Activated CD8-positive, alpha-beta T cell treated with anti-CD3 and anti-CD28 coated beads for 36 hours (primary cell): ENCODE measurements at regions not wholly inside any gene's neighbourhood (a gene's known extent, or its start where the extent isn't known, plus 50 kb on each side); places are given as distances from the start of the nearest gene placed in this dataset.

ENCODE experiments used
- ATAC-seq: fragments of 200-7000 bp; cut with Tn5 transposase; one replicate; pipeline ENCODE4 v1.10.0; 2021; ENCODE audit warnings: mild to moderate bottlenecking, moderate library complexity
- CTCF ChIA-PET: fragments of 350-600 bp; sonication (Branson Sonifier 250); formaldehyde crosslinking; loops from one replicate; lab custom pipeline; 2021; ENCODE audit warnings: antibody characterized with exemption; lab: Charles Lee
- POLR2A ChIA-PET: fragments of 350-600 bp; sonication (Branson Sonifier 250); formaldehyde crosslinking; loops from one replicate; lab custom pipeline; 2021; ENCODE audit warnings: antibody characterized with exemption; lab: Charles Lee
- DNase-seq: peaks from one replicate; pipeline ENCODE4 v3.0.0-alpha.2; 2020
- H3K27ac Mint-ChIP-seq: one replicate; pipeline ENCODE4 v1.8.0; 2021; ENCODE audit warnings: mild to moderate bottlenecking, mixed read lengths
- H3K27me3 Mint-ChIP-seq: one replicate; pipeline ENCODE4 v1.8.0; 2021; ENCODE audit warnings: mixed read lengths
- H3K36me3 Mint-ChIP-seq: one replicate; pipeline ENCODE4 v1.8.0; 2021; ENCODE audit warnings: low read depth, mixed read lengths
- H3K4me1 Mint-ChIP-seq: one replicate; pipeline ENCODE4 v1.8.0; 2021; ENCODE audit warnings: low read depth, mixed read lengths
- H3K4me3 Mint-ChIP-seq: one replicate; pipeline ENCODE4 v1.8.0; 2021; ENCODE audit warnings: mild to moderate bottlenecking, moderate library complexity, mixed read lengths
- H3K9me3 Mint-ChIP-seq: one replicate; pipeline ENCODE4 v1.8.0; 2021; ENCODE audit warnings: mixed read lengths
- intact Hi-C: fragments of 100-400 bp; cut with micrococcal nuclease; formaldehyde crosslinking; loops from one replicate; pipeline ENCODE4 v1.10.0; 2022
- TF ChIP-seq, protein P1 (sequence below): fragments of 200-600 bp; IDR thresholded peaks from one replicate; pipeline ENCODE4 v1.8.0; 2022; ENCODE audit warnings: antibody characterized with exemption, mild to moderate bottlenecking

DNA sequence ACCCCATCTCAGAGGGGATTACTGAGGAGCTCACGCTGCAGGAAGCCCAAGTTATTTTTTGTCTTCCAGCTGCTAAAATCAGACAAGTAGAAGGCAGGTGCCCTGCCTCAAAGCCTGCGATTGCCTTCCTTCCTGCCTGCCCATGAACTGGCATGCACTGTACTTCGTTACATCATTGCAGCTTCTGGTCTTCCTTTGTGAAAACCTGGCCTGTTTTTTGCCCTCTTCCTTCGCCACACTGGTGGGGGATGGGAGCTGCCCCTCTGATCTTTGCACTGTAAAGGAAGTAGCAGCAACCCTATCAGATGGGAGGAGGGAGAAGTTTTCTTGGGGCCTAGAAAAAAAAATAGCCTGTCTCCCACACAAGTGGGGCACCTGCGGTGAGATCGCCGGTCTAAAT, 1098.7 kb downstream of the BCL11B start:
- peak overlapping the region; percentile 93 for H3K27ac Mint-ChIP-seq
- peak; percentile 71 for DNase-seq
- peaks cover 8% of the 10 kb centered on the region for H3K9me3 Mint-ChIP-seq
- TF ChIP-seq, protein P1, sequence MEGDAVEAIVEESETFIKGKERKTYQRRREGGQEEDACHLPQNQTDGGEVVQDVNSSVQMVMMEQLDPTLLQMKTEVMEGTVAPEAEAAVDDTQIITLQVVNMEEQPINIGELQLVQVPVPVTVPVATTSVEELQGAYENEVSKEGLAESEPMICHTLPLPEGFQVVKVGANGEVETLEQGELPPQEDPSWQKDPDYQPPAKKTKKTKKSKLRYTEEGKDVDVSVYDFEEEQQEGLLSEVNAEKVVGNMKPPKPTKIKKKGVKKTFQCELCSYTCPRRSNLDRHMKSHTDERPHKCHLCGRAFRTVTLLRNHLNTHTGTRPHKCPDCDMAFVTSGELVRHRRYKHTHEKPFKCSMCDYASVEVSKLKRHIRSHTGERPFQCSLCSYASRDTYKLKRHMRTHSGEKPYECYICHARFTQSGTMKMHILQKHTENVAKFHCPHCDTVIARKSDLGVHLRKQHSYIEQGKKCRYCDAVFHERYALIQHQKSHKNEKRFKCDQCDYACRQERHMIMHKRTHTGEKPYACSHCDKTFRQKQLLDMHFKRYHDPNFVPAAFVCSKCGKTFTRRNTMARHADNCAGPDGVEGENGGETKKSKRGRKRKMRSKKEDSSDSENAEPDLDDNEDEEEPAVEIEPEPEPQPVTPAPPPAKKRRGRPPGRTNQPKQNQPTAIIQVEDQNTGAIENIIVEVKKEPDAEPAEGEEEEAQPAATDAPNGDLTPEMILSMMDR = no peak
- POLR2A ChIA-PET = interaction anchor here (0.6 to 1.9 kb wide), 10 partner anchors 10 to 1096 kb away, joined by 3 to 17 read pairs (median 3); no protein-coding TSS in a partner anchor
- peaks cover 97% of the 10 kb centered on the region for H3K4me1 Mint-ChIP-seq
- ATAC-seq = no peak
- peaks cover 14% of the 10 kb centered on the region for H3K36me3 Mint-ChIP-seq
- peak overlapping the region; percentile 57 for H3K4me3 Mint-ChIP-seq
- intact Hi-C loops = loop anchor here (5.0 kb wide), 1 partner anchor 39 kb away; no protein-coding TSS in a partner anchor
- H3K27me3 Mint-ChIP-seq = no peaks in the 10 kb centered on the region
- CTCF ChIA-PET = interaction anchor here (0.6 to 1.9 kb wide), 10 partner anchors 9 to 1094 kb away, joined by 3 to 23 read pairs (median 3); no protein-coding TSS in a partner anchor

DNA sequence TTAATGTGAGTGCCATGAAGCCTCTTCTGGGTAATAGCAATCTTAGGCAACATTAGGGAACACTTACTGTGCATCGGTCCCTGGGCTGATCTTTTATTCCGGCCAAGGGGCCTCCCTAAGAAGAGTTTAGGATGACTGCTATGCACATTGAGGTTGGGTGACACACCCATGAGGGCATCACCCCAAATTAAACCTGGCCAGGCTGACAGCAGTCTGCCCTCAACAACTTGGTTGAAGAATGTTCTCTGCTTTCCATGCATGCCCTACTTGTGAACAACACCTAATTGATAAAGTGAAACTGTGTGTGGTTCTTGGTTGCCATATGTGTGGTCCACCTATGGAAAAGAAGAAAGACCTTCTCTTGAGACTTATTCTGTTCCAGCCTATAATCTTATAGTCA, 1098.0 kb downstream of the BCL11B start:
- peak; percentile 12 for ATAC-seq
- ChIA-PET POLR2A (interaction anchor here (0.6 to 5.2 kb wide), 8 partner anchors 9 to 1088 kb away, joined by 3 to 38 read pairs (median 4); no protein-coding TSS in a partner anchor), CTCF (interaction anchor here (1.0 to 1.9 kb wide), 4 partner anchors 8 to 37 kb away, joined by 3 to 23 read pairs (median 6); no protein-coding TSS in a partner anchor)
- TF ChIP-seq, protein P1 = no peak
- Mint-ChIP-seq H3K9me3 (peaks cover under 1% of the 10 kb centered on the region), H3K36me3 (peaks cover 7% of the 10 kb centered on the region), H3K27ac (peak overlapping the region; percentile 93), H3K27me3 (no peaks in the 10 kb centered on the region), H3K4me1 (peaks cover 95% of the 10 kb centered on the region), H3K4me3 (no peak overlapping the region)
- peak; percentile 66 for DNase-seq
- intact Hi-C loops = loop anchor here (5.0 kb wide), 1 partner anchor 38 kb away; no protein-coding TSS in a partner anchor

DNA sequence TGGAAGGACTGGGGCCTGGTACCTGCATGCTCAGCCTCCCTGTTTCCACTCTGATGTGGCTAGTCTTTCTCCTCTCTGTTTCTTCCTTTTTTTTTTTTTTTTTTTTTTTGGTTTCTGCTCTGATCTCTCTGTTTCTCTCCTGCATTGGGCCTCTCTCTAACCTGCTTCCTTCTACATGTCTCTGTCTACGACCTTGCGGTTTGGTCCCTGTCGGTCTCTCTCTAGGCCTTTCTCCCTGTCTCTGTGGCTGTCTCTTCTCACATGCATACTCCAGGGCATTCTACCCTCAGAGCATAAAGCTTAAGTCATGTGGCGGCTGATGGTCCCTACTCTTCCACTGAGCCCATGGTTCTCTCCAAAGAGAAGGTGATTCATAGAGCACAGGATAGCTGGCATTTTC, 1096.6 kb downstream of the BCL11B start:
- no peak for ATAC-seq
- intact Hi-C loops = loop anchor here (5.0 kb wide), 1 partner anchor 33 kb away; no protein-coding TSS in a partner anchor
- no peak for DNase-seq
- CTCF ChIA-PET = interaction anchor here (0.6 to 1.6 kb wide), 5 partner anchors 9 to 36 kb away, joined by 3 to 6 read pairs (median 3); no protein-coding TSS in a partner anchor
- H3K9me3 Mint-ChIP-seq = no peaks in the 10 kb centered on the region
- peak overlapping the region; percentile 93 for H3K27ac Mint-ChIP-seq
- POLR2A ChIA-PET = interaction anchor here (0.5 to 5.2 kb wide), 16 partner anchors 9 to 1096 kb away, joined by 3 to 38 read pairs (median 4); partner anchors contain the start of gene BCL11B
- peaks cover 97% of the 10 kb centered on the region for H3K4me1 Mint-ChIP-seq
- no peaks in the 10 kb centered on the region for H3K27me3 Mint-ChIP-seq
- H3K4me3 Mint-ChIP-seq = peak overlapping the region; percentile 30
- no peaks in the 10 kb centered on the region for H3K36me3 Mint-ChIP-seq
- TF ChIP-seq, protein P1 = no peak

DNA sequence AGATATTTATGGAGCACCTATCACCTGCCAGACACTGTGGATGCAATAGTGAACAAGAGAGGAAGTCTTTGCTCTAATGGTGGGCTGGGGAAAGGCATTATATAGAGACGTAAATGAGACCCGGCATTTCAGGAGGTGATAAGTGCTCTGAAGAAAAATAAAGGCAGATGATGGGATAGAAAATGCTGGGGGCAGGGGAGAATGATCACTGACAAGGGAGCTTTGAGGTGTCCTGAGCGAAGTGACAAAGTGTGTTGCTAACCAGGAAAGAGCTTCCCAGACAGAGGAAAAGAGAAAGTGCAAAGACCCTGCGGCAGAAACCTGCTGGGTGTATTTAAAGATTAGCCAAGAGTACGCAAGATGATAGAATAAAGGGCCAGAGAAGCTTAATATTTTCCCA, 1096.1 kb downstream of the BCL11B start:
- H3K27me3 Mint-ChIP-seq = no peaks in the 10 kb centered on the region
- no peaks in the 10 kb centered on the region for H3K9me3 Mint-ChIP-seq
- DNase-seq (no peak), ATAC-seq (no peak)
- H3K4me3 Mint-ChIP-seq = peak overlapping the region; percentile 30
- intact Hi-C loops = loop anchor here (5.0 kb wide), 1 partner anchor 34 kb away; no protein-coding TSS in a partner anchor
- H3K27ac Mint-ChIP-seq = peak overlapping the region; percentile 93
- no peaks in the 10 kb centered on the region for H3K36me3 Mint-ChIP-seq
- peaks cover 95% of the 10 kb centered on the region for H3K4me1 Mint-ChIP-seq
- ChIA-PET POLR2A (interaction anchor here (0.5 to 5.2 kb wide), 16 partner anchors 8 to 1096 kb away, joined by 3 to 38 read pairs (median 4); partner anchors contain the start of gene BCL11B), CTCF (interaction anchor here (1.0 to 1.6 kb wide), 3 partner anchors 8 to 36 kb away, joined by 3 to 6 read pairs (median 3); no protein-coding TSS in a partner anchor)
- TF ChIP-seq, protein P1 = no peak

DNA sequence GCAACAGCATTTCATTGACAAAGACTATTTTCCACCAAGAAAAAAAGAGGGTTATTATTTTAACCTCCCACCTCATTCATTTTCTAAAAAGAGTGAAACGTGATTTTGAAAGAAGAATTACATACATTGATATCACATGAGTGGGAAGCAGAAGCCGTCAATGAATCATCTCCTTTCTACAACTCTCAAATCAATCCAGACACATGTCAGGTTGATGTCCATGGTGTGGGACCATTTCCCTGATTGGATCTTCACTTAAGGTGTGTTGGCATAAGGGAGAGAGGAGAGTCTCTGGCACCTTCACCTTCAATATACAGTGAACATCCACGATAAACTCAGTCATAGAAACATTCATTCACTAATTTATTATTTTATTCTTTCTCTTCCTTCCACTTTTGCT, 1095.1 kb downstream of the BCL11B start:
- Mint-ChIP-seq H3K4me3 (peak overlapping the region; percentile 31), H3K27me3 (no peaks in the 10 kb centered on the region), H3K27ac (peak overlapping the region; percentile 93), H3K36me3 (no peaks in the 10 kb centered on the region), H3K9me3 (no peaks in the 10 kb centered on the region), H3K4me1 (peaks cover 93% of the 10 kb centered on the region)
- intact Hi-C loops = loop anchor here (5.0 kb wide), 1 partner anchor 35 kb away; no protein-coding TSS in a partner anchor
- DNase-seq = peak; percentile 36
- CTCF ChIA-PET = interaction anchor here (1.2 kb wide), 2 partner anchors 7 to 39 kb away, joined by 3 read pairs; no protein-coding TSS in a partner anchor
- TF ChIP-seq, protein P1 = no peak
- ATAC-seq = peak; percentile 19
- POLR2A ChIA-PET = interaction anchor here (1.0 to 5.2 kb wide), 6 partner anchors 9 to 1095 kb away, joined by 4 to 38 read pairs (median 4); partner anchors contain the start of gene BCL11B
